ENCODE measurements at regions not wholly inside any gene's neighbourhood (a gene's known extent, or its start where the extent isn't known, plus 50 kb on each side); places are given as distances from the start of the nearest gene placed in this dataset.
A peak's percentile ranks its signal among the peaks of the same experiment; 100 is the strongest.

DNA sequence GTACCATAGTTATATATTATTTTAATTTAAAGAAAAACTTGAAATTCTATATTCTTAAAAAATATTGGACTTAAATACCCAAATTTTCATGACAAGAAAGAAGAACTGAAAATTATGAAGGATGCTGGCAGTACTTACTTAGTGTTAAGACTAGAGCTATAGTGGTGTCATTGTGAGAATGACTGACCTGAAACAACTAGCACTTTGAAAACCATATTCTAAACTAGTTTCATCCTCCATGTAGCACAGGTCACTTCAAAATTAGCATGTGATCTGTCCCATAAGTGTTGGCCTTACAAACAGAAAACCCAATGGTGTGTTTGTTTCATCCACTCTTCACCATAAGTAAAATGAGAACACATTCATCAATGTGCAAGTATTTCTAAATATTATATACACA lies 208.6 kb downstream of the ZIC4 start:
- Histone ChIP-seq H4K20me1 (ENCODE audit: low read depth, low read length) (no peaks in the 10 kb centered on the region), H3K4me2 (ENCODE audit: low read depth, low read length, poor library complexity, severe bottlenecking) (no peak overlapping the region), H3K9me3 (ENCODE audit: insufficient read depth, low read length) (no peaks in the 10 kb centered on the region), H3K27me3 (ENCODE audit: low read length) (no peaks in the 10 kb centered on the region), H3F3A (ENCODE audit: insufficient read depth) (no peaks in the 10 kb centered on the region), H3K4me3 (ENCODE audit: insufficient read depth, low read length, poor library complexity, severe bottlenecking) (no peak overlapping the region), H3K36me3 (ENCODE audit: low read length) (no peaks in the 10 kb centered on the region), H3K27ac (ENCODE audit: low read depth, low read length) (no peak overlapping the region), H3K9me2 (replicated peaks; ENCODE audit: insufficient read depth, low read length) (no peaks in the 10 kb centered on the region), H3K9ac (ENCODE audit: low read length) (no peak overlapping the region), H2AFZ (ENCODE audit: low read depth, low read length, severe bottlenecking) (no peak overlapping the region), H3K79me2 (ENCODE audit: insufficient read depth, low read length) (no peaks in the 10 kb centered on the region)
- no peak for TF ChIP-seq EZH2phosphoT487 (conservative IDR thresholded peaks at IDR 0.05; ENCODE audit: low read length)
- TF ChIP-seq, protein P1, sequence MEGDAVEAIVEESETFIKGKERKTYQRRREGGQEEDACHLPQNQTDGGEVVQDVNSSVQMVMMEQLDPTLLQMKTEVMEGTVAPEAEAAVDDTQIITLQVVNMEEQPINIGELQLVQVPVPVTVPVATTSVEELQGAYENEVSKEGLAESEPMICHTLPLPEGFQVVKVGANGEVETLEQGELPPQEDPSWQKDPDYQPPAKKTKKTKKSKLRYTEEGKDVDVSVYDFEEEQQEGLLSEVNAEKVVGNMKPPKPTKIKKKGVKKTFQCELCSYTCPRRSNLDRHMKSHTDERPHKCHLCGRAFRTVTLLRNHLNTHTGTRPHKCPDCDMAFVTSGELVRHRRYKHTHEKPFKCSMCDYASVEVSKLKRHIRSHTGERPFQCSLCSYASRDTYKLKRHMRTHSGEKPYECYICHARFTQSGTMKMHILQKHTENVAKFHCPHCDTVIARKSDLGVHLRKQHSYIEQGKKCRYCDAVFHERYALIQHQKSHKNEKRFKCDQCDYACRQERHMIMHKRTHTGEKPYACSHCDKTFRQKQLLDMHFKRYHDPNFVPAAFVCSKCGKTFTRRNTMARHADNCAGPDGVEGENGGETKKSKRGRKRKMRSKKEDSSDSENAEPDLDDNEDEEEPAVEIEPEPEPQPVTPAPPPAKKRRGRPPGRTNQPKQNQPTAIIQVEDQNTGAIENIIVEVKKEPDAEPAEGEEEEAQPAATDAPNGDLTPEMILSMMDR (IDR thresholded peaks at IDR 0.05; ENCODE audit: insufficient read depth, low read length, poor library complexity, severe bottlenecking) = no peak

DNA sequence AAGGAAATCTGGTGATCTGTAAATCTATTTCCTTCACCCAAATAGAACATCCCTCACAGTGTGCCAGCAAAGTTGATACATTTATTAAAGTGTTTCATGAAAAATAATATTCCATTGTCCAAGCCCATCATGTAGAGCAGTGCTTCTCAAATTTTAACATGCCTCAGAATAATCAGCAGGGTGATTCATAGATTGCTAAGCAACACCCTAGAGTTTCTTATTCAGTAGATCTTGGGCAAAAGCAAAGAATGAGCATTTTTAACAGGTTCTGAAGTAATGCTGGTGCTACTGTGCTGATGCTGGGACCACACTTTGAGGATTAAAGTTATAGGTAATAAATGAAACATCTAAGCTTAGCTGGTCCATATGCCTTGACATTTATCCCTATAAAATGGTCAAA lies 210.5 kb downstream of the ZIC4 start:
- Histone ChIP-seq H3K4me2 (ENCODE audit: low read depth, low read length, poor library complexity, severe bottlenecking) (no peak overlapping the region), H3K9me3 (ENCODE audit: insufficient read depth, low read length) (no peaks in the 10 kb centered on the region), H3K9ac (ENCODE audit: low read length) (no peak overlapping the region), H3K27ac (ENCODE audit: low read depth, low read length) (no peak overlapping the region), H3F3A (ENCODE audit: insufficient read depth) (no peaks in the 10 kb centered on the region), H3K36me3 (ENCODE audit: low read length) (no peaks in the 10 kb centered on the region), H2AFZ (ENCODE audit: low read depth, low read length, severe bottlenecking) (no peak overlapping the region), H4K20me1 (ENCODE audit: low read depth, low read length) (no peaks in the 10 kb centered on the region), H3K9me2 (replicated peaks; ENCODE audit: insufficient read depth, low read length) (no peaks in the 10 kb centered on the region), H3K27me3 (ENCODE audit: low read length) (no peaks in the 10 kb centered on the region), H3K4me3 (ENCODE audit: insufficient read depth, low read length, poor library complexity, severe bottlenecking) (no peak overlapping the region), H3K79me2 (ENCODE audit: insufficient read depth, low read length) (no peaks in the 10 kb centered on the region)
- TF ChIP-seq, protein P1 (IDR thresholded peaks at IDR 0.05; ENCODE audit: insufficient read depth, low read length, poor library complexity, severe bottlenecking) = no peak
- TF ChIP-seq EZH2phosphoT487 (conservative IDR thresholded peaks at IDR 0.05; ENCODE audit: low read length) = no peak

DNA sequence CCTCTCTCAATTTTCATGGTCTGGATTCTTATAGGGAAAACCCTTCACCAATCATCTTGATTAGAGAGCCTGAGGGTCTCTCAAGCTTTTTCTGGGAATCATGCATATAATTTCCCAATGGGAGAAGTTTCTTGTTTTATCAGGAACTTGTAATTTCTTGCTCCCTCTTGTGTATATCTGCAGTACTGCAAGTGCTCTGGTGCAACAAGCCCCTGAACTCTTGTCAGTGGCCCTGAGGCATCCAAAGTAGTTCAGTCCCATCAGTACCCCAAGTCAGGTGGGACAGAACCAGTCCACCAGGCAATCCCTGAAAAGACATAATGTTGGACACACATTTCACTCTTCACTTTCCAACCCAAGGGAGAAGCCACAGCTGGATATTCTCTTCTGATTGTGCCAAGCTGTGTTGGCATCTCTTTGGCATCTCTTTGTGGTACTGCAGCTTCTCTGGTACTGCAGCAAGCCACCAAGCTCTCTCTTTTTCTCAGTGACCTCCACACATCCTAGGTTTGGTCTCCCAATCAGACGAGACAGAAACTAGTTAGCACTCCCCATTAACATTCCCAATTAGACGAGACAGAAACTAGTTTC lies 214.5 kb downstream of the ZIC4 start:
- Histone ChIP-seq H3K27me3 (ENCODE audit: low read length) (no peaks in the 10 kb centered on the region), H4K20me1 (ENCODE audit: low read depth, low read length) (no peaks in the 10 kb centered on the region), H3F3A (ENCODE audit: insufficient read depth) (no peaks in the 10 kb centered on the region), H3K36me3 (ENCODE audit: low read length) (no peaks in the 10 kb centered on the region), H3K79me2 (ENCODE audit: insufficient read depth, low read length) (no peaks in the 10 kb centered on the region), H3K4me2 (ENCODE audit: low read depth, low read length, poor library complexity, severe bottlenecking) (no peak overlapping the region), H3K9me3 (ENCODE audit: insufficient read depth, low read length) (no peaks in the 10 kb centered on the region), H3K27ac (ENCODE audit: low read depth, low read length) (no peak overlapping the region), H3K9me2 (replicated peaks; ENCODE audit: insufficient read depth, low read length) (no peaks in the 10 kb centered on the region), H2AFZ (ENCODE audit: low read depth, low read length, severe bottlenecking) (no peak overlapping the region), H3K4me3 (ENCODE audit: insufficient read depth, low read length, poor library complexity, severe bottlenecking) (no peak overlapping the region), H3K9ac (ENCODE audit: low read length) (no peak overlapping the region)
- TF ChIP-seq EZH2phosphoT487 (conservative IDR thresholded peaks at IDR 0.05; ENCODE audit: low read length) = no peak
- TF ChIP-seq, protein P1 (IDR thresholded peaks at IDR 0.05; ENCODE audit: insufficient read depth, low read length, poor library complexity, severe bottlenecking) = peak; percentile 52
